Skin epidermis (tissue), 12 donors: ENCODE measurements at regions not wholly inside any gene's neighbourhood (a gene's known extent, or its start where the extent isn't known, plus 50 kb on each side); places are given as distances from the start of the nearest gene placed in this dataset.

Source experiments
- H3K27ac ChIP-seq, 21 experiments: fragments of 200-600 bp; sonication (generic) in 11 of 21; one replicate each; pipeline ENCODE4 v1.5.0; 2020; ENCODE audit warnings: mild to moderate bottlenecking in 3 of 21, inconsistent platforms in 2 of 21, moderate library complexity in 2 of 21
- H3K4me3 ChIP-seq, 7 experiments: fragments of 200-600 bp; sonication (generic) in 2 of 7; one replicate each; pipeline ENCODE4 v1.5.0; 2020; ENCODE audit warnings: inconsistent platforms in 2 of 7, mild to moderate bottlenecking in 2 of 7, moderate library complexity in 1 of 7

DNA sequence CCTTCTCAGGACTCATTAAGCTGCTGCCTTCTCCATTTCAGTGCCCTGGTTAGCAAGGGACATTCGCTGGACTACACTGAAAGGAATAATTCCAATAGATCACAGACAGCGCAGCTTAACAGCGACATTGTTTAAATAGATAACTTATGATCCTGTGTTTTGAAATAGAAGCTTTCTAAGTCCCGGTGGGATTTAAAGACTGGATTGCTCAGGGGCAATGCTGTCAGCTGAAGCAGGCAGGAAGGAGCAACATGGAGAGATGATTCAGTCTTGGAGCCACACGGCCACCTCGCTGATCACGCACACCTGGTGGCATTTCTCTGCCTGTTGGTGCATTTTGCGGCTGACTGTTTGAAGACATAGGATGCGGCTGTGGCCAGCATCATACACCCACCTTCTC is 292.0 kb downstream of the FOXL1 start:
- no peak overlapping the region for H3K4me3 ChIP-seq
- no peak overlapping the region for H3K27ac ChIP-seq

DNA sequence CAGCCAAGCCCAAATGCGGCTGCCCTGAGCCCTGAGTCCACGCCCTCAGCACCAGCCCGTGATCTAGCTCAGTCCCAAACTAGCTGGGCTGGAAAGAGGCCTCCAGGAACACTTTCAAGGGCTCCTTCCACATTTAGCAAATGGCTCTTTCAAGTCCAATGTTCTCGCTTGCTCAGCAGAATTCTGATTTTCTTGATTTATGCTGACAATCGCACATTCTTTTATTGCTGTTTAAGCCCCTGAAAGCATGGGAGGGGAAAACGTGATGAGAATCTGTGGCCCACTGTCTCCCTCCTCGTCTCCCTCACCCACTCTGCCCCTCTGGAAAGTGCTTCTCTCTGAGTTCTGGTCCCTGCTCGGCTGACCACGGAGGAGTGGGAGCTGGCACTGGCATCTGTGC is 293.8 kb downstream of the FOXL1 start:
- no peak overlapping the region for H3K27ac ChIP-seq
- H3K4me3 ChIP-seq = no peak overlapping the region

DNA sequence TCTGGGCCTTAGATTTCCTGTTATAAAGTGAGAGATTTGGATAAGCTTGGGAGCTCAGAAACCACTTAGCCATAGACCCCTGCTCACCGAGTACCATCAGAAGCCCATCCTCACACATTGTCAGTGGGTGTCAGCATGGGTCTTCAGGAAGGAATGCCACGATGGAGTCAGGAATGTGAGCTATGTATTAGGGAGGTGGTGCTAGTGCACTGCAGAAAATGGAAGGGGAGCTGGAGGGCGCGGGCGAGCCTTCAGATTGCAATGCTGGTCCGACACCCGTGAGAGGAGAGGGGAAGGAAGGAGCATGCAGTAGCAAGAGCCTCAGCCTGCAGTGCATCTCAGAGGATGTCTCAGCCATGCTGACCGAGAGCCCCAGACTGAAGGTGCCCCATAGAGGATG is 294.5 kb downstream of the FOXL1 start:
- Histone ChIP-seq H3K27ac (no peak overlapping the region), H3K4me3 (no peak overlapping the region)

DNA sequence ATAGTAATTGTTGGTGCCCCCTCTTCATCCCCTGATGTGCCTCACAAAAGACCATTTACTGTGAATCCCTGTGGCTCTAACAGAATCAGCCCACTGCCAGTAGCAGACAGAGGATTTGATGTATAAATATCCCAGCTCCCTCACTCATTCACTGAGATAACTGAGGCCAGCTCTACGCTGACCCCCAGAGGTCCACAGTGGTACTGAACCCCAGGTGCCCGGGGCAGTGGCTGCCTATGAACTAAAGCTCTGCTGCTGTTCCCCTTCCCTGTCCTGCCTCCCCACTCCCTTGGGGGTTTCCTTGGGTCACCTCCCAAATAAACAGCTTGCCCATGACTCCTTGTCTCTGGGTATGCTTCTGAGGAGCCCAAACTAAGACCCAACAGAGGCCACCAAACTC is 295.8 kb downstream of the FOXL1 start:
- Histone ChIP-seq H3K27ac (no peak overlapping the region), H3K4me3 (no peak overlapping the region)

DNA sequence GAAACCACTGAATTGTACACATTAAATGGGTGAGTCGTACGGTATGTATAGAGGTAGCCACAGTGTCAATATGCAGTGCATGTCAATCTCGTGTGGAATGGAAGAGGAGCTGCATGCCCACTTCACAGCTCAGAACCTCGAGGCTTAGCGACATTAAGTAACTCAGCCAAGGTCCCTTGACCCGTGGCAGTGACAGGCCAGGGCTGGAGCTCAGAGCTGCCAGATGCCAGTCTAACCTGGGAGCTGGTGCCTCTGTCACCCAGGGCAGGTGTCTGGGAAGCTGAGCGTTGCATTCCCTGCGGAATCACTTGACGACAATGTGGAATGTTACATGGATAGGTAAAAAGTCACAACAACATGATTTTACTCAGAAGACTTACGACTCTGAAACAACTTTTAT is 298.1 kb downstream of the FOXL1 start:
- H3K4me3 ChIP-seq = no peak overlapping the region
- no peak overlapping the region for H3K27ac ChIP-seq

DNA sequence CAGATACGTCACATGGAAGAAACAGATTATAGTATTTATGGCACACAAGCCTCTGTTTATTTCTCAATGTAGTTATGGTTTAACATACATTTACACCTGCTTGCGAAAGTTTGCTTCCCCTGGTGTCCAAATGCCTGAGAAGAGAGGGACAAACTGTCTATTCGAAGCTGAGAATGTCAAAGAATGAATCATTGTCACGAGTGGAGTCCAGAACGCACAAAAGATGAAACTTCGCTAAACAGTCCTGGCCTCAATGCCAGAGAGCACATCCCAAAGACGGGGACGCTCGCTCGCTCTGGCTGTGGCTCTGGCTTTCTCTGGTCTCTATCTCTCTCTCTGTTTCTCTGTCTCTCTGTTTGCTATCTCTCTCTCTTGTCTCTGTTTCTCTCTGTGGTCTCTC is 298.8 kb downstream of the FOXL1 start:
- Histone ChIP-seq H3K27ac (no peak overlapping the region), H3K4me3 (no peak overlapping the region)

DNA sequence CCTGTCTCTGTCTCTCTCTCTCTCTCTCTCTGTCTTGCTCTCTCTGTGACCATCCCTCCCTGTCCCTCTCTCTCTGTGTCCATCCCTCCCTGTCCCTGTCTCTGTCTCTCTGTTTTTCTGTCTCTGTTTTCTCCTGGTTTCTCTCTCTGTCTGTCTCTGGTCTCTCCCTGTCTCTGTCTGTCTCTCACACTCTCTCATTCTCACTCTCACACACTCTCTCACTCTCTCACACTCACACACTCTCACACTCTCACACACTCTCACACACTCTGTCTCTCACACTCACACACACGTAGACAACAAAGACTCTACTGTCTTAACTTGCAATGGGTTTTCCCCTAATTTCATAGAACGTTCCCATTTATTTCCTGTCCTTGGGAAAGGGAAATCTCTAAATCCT is 299.5 kb downstream of the FOXL1 start:
- Histone ChIP-seq H3K4me3 (no peak overlapping the region), H3K27ac (no peak overlapping the region)

DNA sequence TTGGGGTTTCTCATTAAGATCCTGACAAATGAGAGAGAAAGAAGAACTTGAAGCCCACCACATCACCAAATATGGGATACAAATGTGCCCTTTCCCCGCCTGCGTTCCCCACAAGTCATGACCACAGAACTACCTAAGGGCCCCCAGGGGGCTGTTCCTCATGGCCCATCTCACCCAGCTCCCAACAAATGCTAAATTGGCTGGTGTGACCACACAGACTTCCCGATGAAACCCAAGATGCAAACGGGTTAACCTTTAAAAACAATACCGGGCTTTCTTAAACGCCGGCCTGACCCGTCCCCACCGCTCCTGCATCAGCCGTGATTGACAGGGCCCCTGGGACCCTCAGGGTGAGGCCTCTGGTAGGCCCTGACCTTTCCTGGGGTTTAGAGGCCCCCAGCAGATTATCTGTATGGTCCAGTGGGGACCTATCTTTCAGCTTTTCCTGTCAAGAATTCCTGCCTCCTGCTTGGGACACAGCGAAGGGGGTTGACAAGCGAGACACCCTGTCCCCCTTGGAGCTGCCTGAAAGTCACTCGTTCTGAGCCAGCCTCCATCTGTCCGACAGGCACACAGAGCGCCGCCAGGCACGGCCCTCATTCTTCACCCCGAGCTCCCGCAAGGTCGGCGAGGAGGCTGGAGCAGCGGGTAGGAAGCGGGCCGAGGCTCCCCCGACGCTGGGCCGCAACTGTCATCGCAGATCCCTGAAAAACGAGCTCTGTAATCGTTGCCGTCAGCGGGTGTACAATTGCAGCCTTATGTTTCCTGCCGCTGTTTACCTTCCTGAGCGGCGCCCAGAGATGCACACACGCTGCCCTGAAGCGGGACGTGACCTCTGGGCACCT is 300.1 kb downstream of the FOXL1 start:
- H3K27ac ChIP-seq = no peak overlapping the region
- H3K4me3 ChIP-seq = no peak overlapping the region

DNA sequence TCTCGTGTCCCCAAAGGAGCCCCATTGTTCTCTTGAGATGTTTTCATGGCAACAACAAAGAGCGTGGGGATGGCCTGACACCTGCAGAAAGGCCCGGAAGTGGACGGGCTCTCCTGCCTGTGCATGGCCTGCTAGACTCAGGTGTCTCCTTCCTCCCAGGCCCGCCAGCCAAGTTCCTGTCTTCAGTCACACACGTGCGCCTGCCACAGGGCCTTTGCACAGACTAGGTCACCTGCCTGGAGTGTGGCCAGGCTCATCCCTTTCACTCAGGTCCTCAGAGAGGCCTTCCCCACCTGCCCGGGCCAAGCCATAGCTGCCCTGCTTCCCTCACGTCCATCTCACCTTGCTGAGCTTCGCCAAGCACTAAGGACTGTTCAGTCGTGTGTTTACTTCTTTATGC is 300.9 kb downstream of the FOXL1 start:
- Histone ChIP-seq H3K27ac (no peak overlapping the region), H3K4me3 (no peak overlapping the region)

DNA sequence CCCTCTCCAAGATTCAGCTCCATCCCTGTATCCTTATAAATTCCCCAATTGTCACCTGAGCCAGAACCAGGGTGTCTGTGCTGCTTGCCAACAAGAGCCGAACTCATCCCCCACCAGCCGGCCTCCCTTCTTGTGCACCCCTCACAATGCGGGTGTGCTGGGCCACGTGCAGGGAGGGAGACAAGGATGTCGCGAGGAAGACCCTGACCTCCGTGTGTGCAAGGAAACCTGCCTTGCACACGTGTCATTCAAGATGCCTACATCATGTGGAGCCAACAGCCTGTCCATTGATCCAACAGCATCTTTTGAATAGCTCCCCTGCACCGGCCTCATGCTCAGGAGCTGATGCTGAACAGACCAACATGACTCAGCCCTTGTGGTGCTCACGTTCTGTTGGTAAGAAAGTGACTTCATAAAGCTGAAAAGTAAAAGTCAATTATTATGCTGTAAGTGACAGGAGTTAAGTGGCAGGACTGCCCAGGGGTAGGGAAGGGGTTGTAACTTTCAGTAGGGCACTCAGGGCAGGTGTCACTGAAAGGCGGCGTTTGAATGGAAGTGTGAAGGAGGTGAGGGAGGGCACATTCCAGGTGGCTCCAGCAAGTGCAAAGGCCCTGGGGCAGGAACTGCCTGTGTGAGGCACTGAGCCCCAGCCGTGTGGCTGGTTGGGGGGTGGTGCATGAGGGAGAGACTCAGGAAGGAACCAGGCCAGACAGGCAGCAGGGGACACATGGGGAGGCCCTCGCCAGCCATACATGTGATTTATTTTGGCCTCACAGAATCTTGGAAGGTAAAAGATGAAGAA is 302.2 kb downstream of the FOXL1 start:
- no peak overlapping the region for H3K27ac ChIP-seq

DNA sequence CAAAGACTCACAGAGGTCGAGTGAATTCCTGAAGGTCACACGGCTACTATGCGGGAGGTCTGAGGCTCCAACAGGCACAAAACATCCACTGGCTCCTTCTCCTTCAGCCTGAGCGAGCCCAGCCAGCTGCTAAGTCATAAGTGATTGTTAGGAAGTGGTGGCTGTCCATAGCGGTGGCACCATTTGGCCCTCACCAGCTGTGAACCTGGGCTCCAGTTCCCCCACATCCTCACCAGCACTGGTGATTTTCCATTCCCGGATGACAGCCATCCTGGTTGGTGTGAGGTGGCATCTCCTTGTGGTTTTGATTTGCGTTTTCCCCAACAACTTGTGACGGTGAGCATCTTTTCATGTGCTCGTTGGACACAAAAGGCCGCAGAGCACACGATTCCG is 302.8 kb downstream of the FOXL1 start:
- H3K4me3 ChIP-seq = no peak overlapping the region

More for the DNA sequence above, 302.2 kb downstream of the FOXL1 start:
- no peak overlapping the region for H3K4me3 ChIP-seq

DNA sequence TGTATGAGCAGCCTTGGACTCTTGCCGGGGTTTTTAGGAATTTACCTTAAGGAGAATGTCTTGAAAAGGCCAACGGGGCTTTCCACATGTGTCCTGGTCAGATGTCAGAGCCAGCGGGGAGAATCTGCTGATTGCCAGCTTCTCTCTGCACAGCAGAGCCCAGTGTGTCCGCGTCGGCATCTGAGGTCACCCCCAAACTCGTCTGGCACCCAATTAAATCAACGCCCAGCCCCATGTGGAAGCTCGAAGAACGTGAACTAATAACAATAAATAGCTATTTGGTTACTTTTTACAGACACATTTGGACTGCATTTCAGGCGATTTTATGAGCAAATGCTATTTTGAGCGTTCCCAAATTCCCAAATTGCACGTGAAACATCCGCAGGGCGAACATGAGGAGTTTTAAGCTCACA is 303.5 kb downstream of the FOXL1 start:
- no peak overlapping the region for H3K4me3 ChIP-seq
- H3K27ac ChIP-seq = no peak overlapping the region

More for the DNA sequence above, 302.8 kb downstream of the FOXL1 start:
- H3K27ac ChIP-seq = no peak overlapping the region

DNA sequence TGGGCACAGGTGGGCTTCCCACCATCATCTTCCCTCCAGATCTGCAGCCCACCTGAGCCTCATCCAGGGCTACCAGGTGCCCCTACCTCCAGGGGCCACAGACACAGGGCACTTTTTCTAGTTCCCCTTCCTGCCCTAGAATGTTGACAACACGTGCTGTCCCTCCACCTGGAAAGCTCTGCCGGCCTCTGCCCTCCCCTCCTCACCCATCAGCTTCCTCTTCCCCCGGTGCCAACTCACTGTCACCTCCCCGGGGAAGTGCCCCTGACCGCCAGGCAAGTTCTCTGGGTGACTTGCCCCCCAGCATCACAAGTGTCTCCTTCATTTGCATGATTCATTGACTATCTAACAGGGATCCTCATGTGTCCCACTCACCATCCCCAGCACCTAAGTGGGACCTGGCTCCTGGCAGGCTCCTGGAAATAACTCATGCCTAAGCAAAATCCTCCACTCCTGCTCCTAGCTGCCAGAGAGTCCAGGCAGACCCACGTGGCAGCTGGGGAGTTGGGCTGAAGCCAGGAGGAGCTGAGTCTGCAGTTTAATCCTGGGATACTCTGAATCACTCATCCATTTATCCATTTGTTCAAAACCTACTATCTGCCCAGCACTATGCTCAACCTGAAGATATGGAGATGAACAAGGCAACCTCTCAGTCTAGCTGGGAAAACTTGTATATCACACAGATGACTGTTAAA is 304.4 kb downstream of the FOXL1 start:
- H3K27ac ChIP-seq = no peak overlapping the region
- H3K4me3 ChIP-seq = no peak overlapping the region

DNA sequence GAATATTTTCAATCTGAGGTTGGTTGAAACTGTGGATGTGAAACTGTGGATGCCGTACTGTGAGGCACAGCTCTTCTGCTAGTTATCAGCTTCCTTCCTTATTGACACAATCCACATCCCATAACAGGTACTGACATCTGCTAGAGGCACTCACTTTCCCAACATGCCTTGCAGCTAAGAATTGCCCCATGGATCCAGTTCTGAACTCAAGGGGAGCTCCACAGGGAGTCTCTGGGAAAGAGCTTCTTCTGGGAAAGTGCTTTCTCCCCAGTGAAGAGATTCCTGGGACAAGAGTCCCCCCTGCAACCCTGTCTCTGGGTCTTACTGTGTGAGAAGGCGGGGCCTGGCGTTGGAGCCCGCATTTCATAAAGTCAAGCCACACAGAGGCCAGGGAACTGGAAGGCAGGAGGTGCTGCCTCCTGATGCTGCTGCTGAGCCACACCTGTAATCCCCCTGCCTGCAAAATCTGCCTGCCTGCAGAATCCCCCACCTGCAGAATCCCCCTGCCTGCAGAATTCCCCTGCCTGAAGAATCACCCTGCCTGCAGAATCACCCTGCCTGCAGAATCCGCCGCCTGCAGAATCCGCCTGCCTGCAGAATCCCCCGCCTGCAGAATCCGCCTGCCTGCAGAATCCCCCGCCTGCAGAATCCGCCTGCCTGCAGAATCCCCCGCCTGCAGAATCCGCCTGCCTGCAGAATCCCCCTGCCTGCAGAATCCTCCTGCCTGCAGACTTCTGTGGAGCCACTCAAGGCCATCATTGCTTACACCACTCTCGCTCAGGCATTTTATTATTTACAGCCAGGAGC is 305.4 kb downstream of the FOXL1 start:
- H3K27ac ChIP-seq = no peak overlapping the region
- H3K4me3 ChIP-seq = no peak overlapping the region

DNA sequence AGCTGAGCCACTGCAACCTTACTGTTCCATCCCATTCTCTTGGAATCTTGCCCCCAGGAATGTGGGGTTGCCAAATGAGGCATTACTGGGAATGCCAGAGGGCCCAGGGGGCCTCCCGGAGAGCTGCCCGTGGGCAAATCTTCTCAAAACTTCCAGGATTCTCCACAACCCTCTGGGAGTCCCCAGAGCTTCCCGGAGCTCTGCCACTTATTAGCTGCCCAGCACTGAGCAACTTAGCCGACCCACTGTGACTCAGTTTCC is 306.0 kb downstream of the FOXL1 start:
- Histone ChIP-seq H3K27ac (no peak overlapping the region), H3K4me3 (no peak overlapping the region)

DNA sequence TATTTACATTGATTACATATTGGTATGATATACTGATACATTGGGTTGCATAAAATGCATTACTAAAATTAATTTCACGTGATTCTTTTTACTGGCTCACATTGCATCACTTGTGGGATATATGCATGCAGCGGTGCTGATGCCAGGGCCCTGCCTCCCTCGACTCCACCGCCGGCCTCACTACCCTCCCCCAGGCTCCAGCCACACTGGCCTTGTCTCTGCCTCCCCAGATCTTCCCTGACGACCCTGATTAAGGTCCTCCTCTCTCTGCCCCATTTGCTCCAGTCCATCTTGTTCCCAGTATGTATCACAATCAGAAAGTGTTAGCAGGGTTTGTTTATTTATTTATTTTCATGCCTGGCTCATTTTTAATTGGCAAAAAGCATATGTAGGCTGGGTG is 306.8 kb downstream of the FOXL1 start:
- Histone ChIP-seq H3K4me3 (no peak overlapping the region), H3K27ac (no peak overlapping the region)

DNA sequence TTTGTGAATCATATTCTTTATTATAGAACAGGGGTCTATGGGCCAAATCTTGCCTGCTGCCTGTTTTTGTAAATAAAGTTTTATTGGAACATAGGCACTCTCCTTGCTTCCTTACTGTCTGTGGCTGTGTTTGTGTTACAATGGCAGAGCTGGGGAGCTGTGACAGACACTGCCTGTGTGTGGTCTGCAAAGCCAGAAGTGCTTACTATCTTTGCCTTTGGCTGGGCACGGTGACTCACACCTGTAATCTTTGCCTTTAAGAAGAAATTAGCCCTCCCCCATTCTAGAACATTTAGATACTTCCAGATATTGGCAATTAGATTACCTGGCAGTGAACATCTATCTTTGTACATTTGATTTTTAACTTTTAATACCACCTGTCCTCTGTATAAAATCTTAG is 308.3 kb downstream of the FOXL1 start:
- no peak overlapping the region for H3K27ac ChIP-seq

DNA sequence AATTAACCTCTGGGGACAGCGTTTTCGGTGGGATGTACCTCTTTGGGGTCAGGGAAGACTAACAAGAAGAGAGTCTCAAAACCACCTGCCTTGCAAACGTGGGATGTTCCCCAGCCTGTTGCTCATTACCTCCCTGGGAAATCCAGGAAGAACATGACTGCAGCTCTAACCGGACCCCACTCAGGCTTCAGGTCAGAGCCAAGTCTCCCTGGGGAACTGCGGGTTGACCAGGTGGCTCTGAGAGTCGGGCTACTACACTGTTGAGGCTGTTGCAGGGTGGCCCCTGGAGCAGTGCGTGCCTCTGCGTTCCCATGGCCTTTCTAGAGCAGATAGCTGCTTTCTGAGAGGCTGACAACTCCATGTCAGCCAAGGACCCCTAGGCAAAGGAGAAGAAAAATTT is 309.1 kb downstream of the FOXL1 start:
- H3K27ac ChIP-seq = no peak overlapping the region

More for the DNA sequence above, 308.3 kb downstream of the FOXL1 start:
- H3K4me3 ChIP-seq = no peak overlapping the region

DNA sequence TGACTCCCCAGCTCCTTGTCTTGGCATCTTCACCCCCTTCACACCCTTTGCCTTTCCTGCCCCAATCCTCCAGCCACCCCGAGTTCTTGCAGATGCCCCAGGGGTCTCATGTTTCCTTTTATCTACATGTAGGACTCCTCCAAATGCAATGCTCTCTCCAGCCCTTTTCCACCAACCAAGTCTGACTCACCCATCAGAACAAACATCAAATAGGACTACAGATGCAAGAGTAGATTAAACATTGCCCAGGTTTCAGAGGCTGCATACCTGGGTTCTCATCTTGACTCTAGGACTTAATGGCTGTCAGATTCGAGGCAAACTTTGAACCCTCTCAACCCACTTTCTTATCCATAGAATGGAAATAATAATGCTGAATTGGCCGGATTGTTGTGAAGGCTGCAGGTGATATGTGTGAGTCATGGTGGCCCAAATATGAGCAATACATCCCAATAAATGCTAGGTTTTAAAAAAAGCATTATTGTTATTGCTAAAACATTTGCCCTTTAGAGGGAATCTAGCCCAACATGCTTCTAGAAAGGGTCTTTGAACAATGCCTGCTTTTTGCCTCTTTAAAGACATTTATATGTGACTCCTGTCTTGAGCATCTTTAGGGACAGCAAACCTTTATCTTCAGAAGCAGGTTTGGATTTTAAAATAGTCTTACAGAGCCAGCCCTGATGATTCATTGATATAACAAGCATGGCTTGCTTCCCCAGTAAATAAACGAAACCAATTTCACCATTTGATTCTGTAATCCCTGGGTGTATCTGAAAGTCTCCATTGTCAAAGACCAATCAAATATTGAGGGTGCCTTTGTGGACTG is 310.1 kb downstream of the FOXL1 start:
- H3K27ac ChIP-seq = no peak overlapping the region
- no peak overlapping the region for H3K4me3 ChIP-seq

More for the DNA sequence above, 309.1 kb downstream of the FOXL1 start:
- H3K4me3 ChIP-seq = no peak overlapping the region
